ENCODE measurements at regions not wholly inside any gene's neighbourhood (a gene's known extent, or its start where the extent isn't known, plus 50 kb on each side); places are given as distances from the start of the nearest gene placed in this dataset.

DNA sequence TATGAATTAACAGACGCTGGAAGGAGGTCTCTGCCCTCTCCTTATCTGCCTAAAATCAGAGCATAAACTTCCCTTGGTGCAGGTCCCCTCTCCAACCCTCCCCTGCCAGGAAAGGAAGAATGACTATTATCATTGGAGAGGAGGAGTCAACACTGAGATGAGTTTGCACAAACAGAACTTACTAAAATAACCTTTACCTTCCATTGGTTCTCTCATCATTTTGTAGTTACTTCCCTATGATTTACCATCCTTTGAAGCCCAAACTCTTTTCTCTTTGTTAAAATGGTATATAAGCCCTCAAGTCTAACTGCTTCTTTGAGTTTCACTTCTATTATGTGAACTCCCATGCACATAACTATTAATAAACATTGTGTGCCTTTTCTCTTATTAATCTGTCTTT lies 64.2 kb upstream of the EEA1 start:
- BruUV-seq (replicated peaks) = no TSS peak
- Histone ChIP-seq H4K20me1 (ENCODE audit: insufficient read depth, low read length) (no peaks in the 10 kb centered on the region), H3K27ac (ENCODE audit: low read depth, low read length, poor library complexity, severe bottlenecking) (no peak overlapping the region), H3K4me1 (ENCODE audit: insufficient read depth, low read length, poor library complexity, severe bottlenecking) (peaks cover 55% of the 10 kb centered on the region), H3K9me3 (ENCODE audit: low read length) (peaks cover 13% of the 10 kb centered on the region), H3K4me2 (ENCODE audit: low read length) (no peak overlapping the region), H3K9me2 (ENCODE audit: insufficient read depth, low read length) (no peaks in the 10 kb centered on the region), H3K36me3 (ENCODE audit: insufficient read depth, low read length) (no peaks in the 10 kb centered on the region; the same call in 1 of the 2 replicates), H3K4me3 (ENCODE audit: low read depth, low read length, poor library complexity, severe bottlenecking) (no peak overlapping the region), H3K79me2 (ENCODE audit: insufficient read depth, low read depth, low read length) (no peaks in the 10 kb centered on the region), H2AFZ (ENCODE audit: low read length) (no peak overlapping the region)
- ChIA-PET CTCF (ENCODE audit: unreplicated experiment) (no interaction called here), POLR2A (interaction anchor here (0.7 kb wide), 1 partner anchor 1800 kb away, joined by 3 read pairs; no protein-coding TSS in a partner anchor)
- intact Hi-C loops (cut with micrococcal nuclease; ENCODE audit: unreplicated experiment) = no loop called here
- TF ChIP-seq, protein P1, sequence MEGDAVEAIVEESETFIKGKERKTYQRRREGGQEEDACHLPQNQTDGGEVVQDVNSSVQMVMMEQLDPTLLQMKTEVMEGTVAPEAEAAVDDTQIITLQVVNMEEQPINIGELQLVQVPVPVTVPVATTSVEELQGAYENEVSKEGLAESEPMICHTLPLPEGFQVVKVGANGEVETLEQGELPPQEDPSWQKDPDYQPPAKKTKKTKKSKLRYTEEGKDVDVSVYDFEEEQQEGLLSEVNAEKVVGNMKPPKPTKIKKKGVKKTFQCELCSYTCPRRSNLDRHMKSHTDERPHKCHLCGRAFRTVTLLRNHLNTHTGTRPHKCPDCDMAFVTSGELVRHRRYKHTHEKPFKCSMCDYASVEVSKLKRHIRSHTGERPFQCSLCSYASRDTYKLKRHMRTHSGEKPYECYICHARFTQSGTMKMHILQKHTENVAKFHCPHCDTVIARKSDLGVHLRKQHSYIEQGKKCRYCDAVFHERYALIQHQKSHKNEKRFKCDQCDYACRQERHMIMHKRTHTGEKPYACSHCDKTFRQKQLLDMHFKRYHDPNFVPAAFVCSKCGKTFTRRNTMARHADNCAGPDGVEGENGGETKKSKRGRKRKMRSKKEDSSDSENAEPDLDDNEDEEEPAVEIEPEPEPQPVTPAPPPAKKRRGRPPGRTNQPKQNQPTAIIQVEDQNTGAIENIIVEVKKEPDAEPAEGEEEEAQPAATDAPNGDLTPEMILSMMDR (conservative IDR thresholded peaks at IDR 0.05; ENCODE audit: low read length) = no peak
- no peak for TF ChIP-seq EZH2phosphoT487 (IDR thresholded peaks at IDR 0.05; ENCODE audit: borderline replicate concordance, low read depth, low read length)
- DNase-seq (ENCODE audit: low spot score) = no peak

DNA sequence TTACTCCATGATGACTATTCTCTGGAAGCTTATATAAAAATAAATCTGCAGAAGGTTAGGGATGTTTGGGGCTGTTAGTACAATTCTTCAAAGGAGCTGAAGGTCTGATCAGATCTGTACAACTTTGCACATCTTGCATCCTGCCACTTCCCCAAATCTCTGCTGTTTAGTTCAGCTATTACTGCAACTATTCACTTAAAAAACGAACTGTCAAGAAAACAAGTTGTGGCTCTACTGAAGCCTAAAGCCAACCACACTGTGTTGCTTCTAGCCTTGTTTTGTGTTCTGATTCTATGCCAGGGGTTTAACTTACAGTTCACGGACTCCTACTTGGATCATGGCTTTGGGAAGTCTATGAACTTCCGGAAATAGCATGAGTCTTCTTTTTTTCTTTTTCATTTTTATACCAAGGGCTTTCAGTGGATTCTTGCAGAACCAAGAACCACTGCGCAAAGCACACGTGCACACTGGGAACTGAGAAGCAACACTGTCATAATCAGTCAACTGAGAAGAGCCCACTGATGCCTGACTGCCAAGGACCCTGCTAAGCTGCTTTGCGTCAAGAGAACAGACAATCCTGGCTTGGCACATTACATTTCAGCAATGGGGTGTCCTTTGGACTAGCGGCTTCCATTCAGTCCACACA lies 66.3 kb upstream of the EEA1 start:
- Histone ChIP-seq H3K36me3 (ENCODE audit: insufficient read depth, low read length) (no peaks in the 10 kb centered on the region; the same call in 1 of the 2 replicates), H3K9me3 (ENCODE audit: low read length) (peaks cover 13% of the 10 kb centered on the region), H3K27ac (ENCODE audit: low read depth, low read length, poor library complexity, severe bottlenecking) (peak overlapping the region; percentile 73), H3K4me3 (ENCODE audit: low read depth, low read length, poor library complexity, severe bottlenecking) (peak overlapping the region; percentile 13), H3K4me2 (ENCODE audit: low read length) (peak overlapping the region; percentile 63), H4K20me1 (ENCODE audit: insufficient read depth, low read length) (no peaks in the 10 kb centered on the region), H3K4me1 (ENCODE audit: insufficient read depth, low read length, poor library complexity, severe bottlenecking) (peaks cover 34% of the 10 kb centered on the region), H3K9me2 (ENCODE audit: insufficient read depth, low read length) (no peaks in the 10 kb centered on the region), H3K79me2 (ENCODE audit: insufficient read depth, low read depth, low read length) (no peaks in the 10 kb centered on the region), H2AFZ (ENCODE audit: low read length) (peak overlapping the region; percentile 82)
- no TSS peak for BruUV-seq (replicated peaks)
- peak; percentile 90 for DNase-seq (ENCODE audit: low spot score)
- TF ChIP-seq, protein P1 (conservative IDR thresholded peaks at IDR 0.05; ENCODE audit: low read length) = no peak
- TF ChIP-seq EZH2phosphoT487 (IDR thresholded peaks at IDR 0.05; ENCODE audit: borderline replicate concordance, low read depth, low read length) = no peak
- intact Hi-C loops (cut with micrococcal nuclease; ENCODE audit: unreplicated experiment) = no loop called here
- CTCF ChIA-PET (ENCODE audit: unreplicated experiment) = no interaction called here
- POLR2A ChIA-PET = interaction anchor here (0.5 to 4.2 kb wide), 6 partner anchors 9 to 288 kb away, joined by 3 to 29 read pairs (median 6); no protein-coding TSS in a partner anchor

DNA sequence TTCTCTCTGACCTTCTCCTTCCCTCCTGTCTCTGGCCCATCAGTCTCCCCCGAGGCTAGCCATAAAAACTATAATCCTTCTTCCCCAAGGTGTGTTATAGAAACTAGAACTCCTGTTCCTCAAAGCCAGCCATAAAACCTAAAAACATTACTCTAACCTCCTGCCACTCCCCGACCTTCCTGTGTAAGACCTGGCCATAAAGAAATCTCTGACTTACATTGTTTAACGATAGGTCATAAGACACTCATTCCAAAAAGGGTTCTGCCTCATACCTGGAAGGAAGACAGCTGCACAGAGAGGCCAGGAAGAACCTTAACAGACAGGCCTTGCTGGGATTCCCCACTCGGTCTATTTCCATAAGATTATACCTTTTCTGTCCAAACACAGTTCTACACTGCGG lies 70.9 kb upstream of the EEA1 start:
- Histone ChIP-seq H3K4me1 (ENCODE audit: insufficient read depth, low read length, poor library complexity, severe bottlenecking) (peaks cover 16% of the 10 kb centered on the region), H3K4me2 (ENCODE audit: low read length) (no peak overlapping the region), H2AFZ (ENCODE audit: low read length) (no peak overlapping the region), H3K27ac (ENCODE audit: low read depth, low read length, poor library complexity, severe bottlenecking) (no peak overlapping the region), H3K4me3 (ENCODE audit: low read depth, low read length, poor library complexity, severe bottlenecking) (no peak overlapping the region), H3K9me2 (ENCODE audit: insufficient read depth, low read length) (no peaks in the 10 kb centered on the region), H3K79me2 (ENCODE audit: insufficient read depth, low read depth, low read length) (no peaks in the 10 kb centered on the region), H4K20me1 (ENCODE audit: insufficient read depth, low read length) (no peaks in the 10 kb centered on the region), H3K36me3 (ENCODE audit: insufficient read depth, low read length) (no peaks in the 10 kb centered on the region), H3K9me3 (ENCODE audit: low read length) (no peaks in the 10 kb centered on the region)
- TF ChIP-seq, protein P1 (conservative IDR thresholded peaks at IDR 0.05; ENCODE audit: low read length) = no peak
- no peak for TF ChIP-seq EZH2phosphoT487 (IDR thresholded peaks at IDR 0.05; ENCODE audit: borderline replicate concordance, low read depth, low read length)
- ChIA-PET CTCF (ENCODE audit: unreplicated experiment) (no interaction called here), POLR2A (no interaction called here)
- DNase-seq (ENCODE audit: low spot score) = no peak
- BruUV-seq (replicated peaks) = no TSS peak
- intact Hi-C loops (cut with micrococcal nuclease; ENCODE audit: unreplicated experiment) = no loop called here

Measured in OCI-LY7 (cell line).